Activated naive CD8-positive, alpha-beta T cell treated with anti-CD3 and anti-CD28 coated beads, Interleukin-2, amount 10 ng/mL, durations not matched to agents 7 days and 5 days (primary cell): ENCODE measurements at regions not wholly inside any gene's neighbourhood (a gene's known extent, or its start where the extent isn't known, plus 50 kb on each side); places are given as distances from the start of the nearest gene placed in this dataset.

Source experiments
- ATAC-seq: fragments of 150-1000 bp; cut with Tn5 transposase; one replicate; pipeline ENCODE4 v1.10.0; 2021; ENCODE audit warnings: low read depth, moderate library complexity
- POLR2A ChIA-PET: fragments of 350-600 bp; sonication (Branson Sonifier 250); formaldehyde crosslinking; loops from one replicate; lab custom pipeline; 2021; ENCODE audit warnings: antibody characterized with exemption; lab: Charles Lee
- DNase-seq: peaks from one replicate; pipeline ENCODE4 v3.0.0; 2021
- H3K27ac Mint-ChIP-seq: one replicate; pipeline ENCODE4 v1.8.0; 2022; ENCODE audit warnings: mild to moderate bottlenecking, mixed read lengths
- H3K27me3 Mint-ChIP-seq: one replicate; pipeline ENCODE4 v1.8.0; 2022; ENCODE audit warnings: mild to moderate bottlenecking, moderate library complexity, mixed read lengths
- H3K36me3 Mint-ChIP-seq: one replicate; pipeline ENCODE4 v1.8.0; 2021; ENCODE audit warnings: mild to moderate bottlenecking, mixed read lengths
- H3K4me1 Mint-ChIP-seq: one replicate; pipeline ENCODE4 v1.8.0; 2021; ENCODE audit warnings: mixed read lengths
- H3K4me3 Mint-ChIP-seq: one replicate; pipeline ENCODE4 v1.8.0; 2022; ENCODE audit warnings: mild to moderate bottlenecking, moderate library complexity, mixed read lengths
- H3K9me3 Mint-ChIP-seq: one replicate; pipeline ENCODE4 v1.8.0; 2021; ENCODE audit warnings: mixed read lengths

GRCh38 chr1:214833178-214833756, 230.3 kb downstream of the CENPF start:
- no peaks in the 10 kb centered on the region for H3K27me3 Mint-ChIP-seq

GRCh38 chr1:214837376-214837775, 234.4 kb downstream of the CENPF start:
- POLR2A ChIA-PET, result no interaction called here
- ATAC-seq, result no peak
- no peaks in the 10 kb centered on the region for H3K4me1 Mint-ChIP-seq
- no peaks in the 10 kb centered on the region for H3K27me3 Mint-ChIP-seq
- H3K9me3 Mint-ChIP-seq, result no peaks in the 10 kb centered on the region
- no peak for DNase-seq
- no peak overlapping the region for H3K27ac Mint-ChIP-seq
- no peak overlapping the region for H3K4me3 Mint-ChIP-seq
- H3K36me3 Mint-ChIP-seq, result no peaks in the 10 kb centered on the region

More at GRCh38 chr1:214833178-214833756, 230.3 kb downstream of the CENPF start:
- ATAC-seq (no peak), DNase-seq (no peak)
- Mint-ChIP-seq H3K9me3 (no peaks in the 10 kb centered on the region), H3K27ac (no peak overlapping the region), H3K4me1 (no peaks in the 10 kb centered on the region), H3K36me3 (no peaks in the 10 kb centered on the region), H3K4me3 (no peak overlapping the region)
- POLR2A ChIA-PET, result no interaction called here

- DNase-seq (no peak), ATAC-seq (no peak)
- Mint-ChIP-seq H3K36me3 (no peaks in the 10 kb centered on the region), H3K4me3 (no peak overlapping the region), H3K27ac (no peak overlapping the region), H3K4me1 (no peaks in the 10 kb centered on the region), H3K27me3 (no peaks in the 10 kb centered on the region), H3K9me3 (no peaks in the 10 kb centered on the region)
- POLR2A ChIA-PET, result no interaction called here
Observed at GRCh38 chr1:214838351-214838750, 235.4 kb downstream of the CENPF start.

GRCh38 chr1:214840356-214840755, 237.4 kb downstream of the CENPF start:
- no peaks in the 10 kb centered on the region for H3K9me3 Mint-ChIP-seq
- no peaks in the 10 kb centered on the region for H3K27me3 Mint-ChIP-seq
- POLR2A ChIA-PET, result no interaction called here
- no peak overlapping the region for H3K4me3 Mint-ChIP-seq
- ATAC-seq, result no peak
- no peak overlapping the region for H3K27ac Mint-ChIP-seq
- H3K4me1 Mint-ChIP-seq, result no peaks in the 10 kb centered on the region
- no peaks in the 10 kb centered on the region for H3K36me3 Mint-ChIP-seq
- DNase-seq, result no peak

GRCh38 chr1:214842856-214843255, 239.7 kb upstream of the KCNK2 start:
- H3K4me3 Mint-ChIP-seq, result no peak overlapping the region
- no peaks in the 10 kb centered on the region for H3K9me3 Mint-ChIP-seq
- H3K27ac Mint-ChIP-seq, result no peak overlapping the region
- no peak for DNase-seq
- no peaks in the 10 kb centered on the region for H3K36me3 Mint-ChIP-seq
- POLR2A ChIA-PET, result no interaction called here
- H3K4me1 Mint-ChIP-seq, result no peaks in the 10 kb centered on the region
- H3K27me3 Mint-ChIP-seq, result no peaks in the 10 kb centered on the region
- ATAC-seq, result no peak

GRCh38 chr1:214843281-214843680, 239.3 kb upstream of the KCNK2 start:
- no peaks in the 10 kb centered on the region for H3K36me3 Mint-ChIP-seq
- ATAC-seq (no peak), DNase-seq (no peak)
- POLR2A ChIA-PET, result no interaction called here
- H3K4me3 Mint-ChIP-seq, result no peak overlapping the region
- no peaks in the 10 kb centered on the region for H3K9me3 Mint-ChIP-seq
- no peaks in the 10 kb centered on the region for H3K4me1 Mint-ChIP-seq
- H3K27me3 Mint-ChIP-seq, result no peaks in the 10 kb centered on the region
- no peak overlapping the region for H3K27ac Mint-ChIP-seq

GRCh38 chr1:214844319-214844718, 238.2 kb upstream of the KCNK2 start:
- Mint-ChIP-seq H3K27ac (no peak overlapping the region), H3K4me1 (no peaks in the 10 kb centered on the region), H3K36me3 (no peaks in the 10 kb centered on the region), H3K9me3 (no peaks in the 10 kb centered on the region), H3K4me3 (no peak overlapping the region), H3K27me3 (no peaks in the 10 kb centered on the region)
- POLR2A ChIA-PET, result no interaction called here
- ATAC-seq, result no peak
- no peak for DNase-seq

- ATAC-seq (no peak), DNase-seq (no peak)
- Mint-ChIP-seq H3K4me1 (no peaks in the 10 kb centered on the region), H3K9me3 (peaks cover 2% of the 10 kb centered on the region), H3K27me3 (peaks cover 2% of the 10 kb centered on the region), H3K36me3 (no peaks in the 10 kb centered on the region), H3K27ac (no peak overlapping the region), H3K4me3 (no peak overlapping the region)
- POLR2A ChIA-PET, result no interaction called here
Observed at GRCh38 chr1:214846276-214846675, 236.3 kb upstream of the KCNK2 start.

GRCh38 chr1:214847071-214847810, 235.3 kb upstream of the KCNK2 start:
- Mint-ChIP-seq H3K27ac (no peak overlapping the region), H3K9me3 (peaks cover 2% of the 10 kb centered on the region), H3K4me3 (no peak overlapping the region), H3K4me1 (no peaks in the 10 kb centered on the region), H3K27me3 (peaks cover 2% of the 10 kb centered on the region), H3K36me3 (no peaks in the 10 kb centered on the region)
- no peak for ATAC-seq
- POLR2A ChIA-PET, result no interaction called here
- no peak for DNase-seq

- peaks cover 2% of the 10 kb centered on the region for H3K27me3 Mint-ChIP-seq
- POLR2A ChIA-PET, result no interaction called here
- no peaks in the 10 kb centered on the region for H3K4me1 Mint-ChIP-seq
- H3K36me3 Mint-ChIP-seq, result no peaks in the 10 kb centered on the region
- ATAC-seq (no peak), DNase-seq (no peak)
- H3K9me3 Mint-ChIP-seq, result peaks cover 2% of the 10 kb centered on the region
- H3K27ac Mint-ChIP-seq, result no peak overlapping the region
- H3K4me3 Mint-ChIP-seq, result no peak overlapping the region
Observed at GRCh38 chr1:214848101-214848500, 234.4 kb upstream of the KCNK2 start.

GRCh38 chr1:214850432-214851050, 232.0 kb upstream of the KCNK2 start:
- H3K27ac Mint-ChIP-seq, result no peak overlapping the region
- no peaks in the 10 kb centered on the region for H3K4me1 Mint-ChIP-seq
- no peak for ATAC-seq
- POLR2A ChIA-PET, result no interaction called here
- peaks cover 2% of the 10 kb centered on the region for H3K9me3 Mint-ChIP-seq
- no peak for DNase-seq
- no peak overlapping the region for H3K4me3 Mint-ChIP-seq
- H3K36me3 Mint-ChIP-seq, result no peaks in the 10 kb centered on the region
- H3K27me3 Mint-ChIP-seq, result peaks cover 2% of the 10 kb centered on the region

GRCh38 chr1:214853340-214853739, 229.2 kb upstream of the KCNK2 start:
- POLR2A ChIA-PET, result no interaction called here
- Mint-ChIP-seq H3K4me3 (no peak overlapping the region), H3K4me1 (no peaks in the 10 kb centered on the region), H3K9me3 (peaks cover 2% of the 10 kb centered on the region), H3K27ac (no peak overlapping the region), H3K27me3 (peaks cover 2% of the 10 kb centered on the region), H3K36me3 (no peaks in the 10 kb centered on the region)
- no peak for DNase-seq
- no peak for ATAC-seq

GRCh38 chr1:214854126-214854875, 228.2 kb upstream of the KCNK2 start:
- no peak overlapping the region for H3K27ac Mint-ChIP-seq
- no peaks in the 10 kb centered on the region for H3K4me1 Mint-ChIP-seq
- H3K27me3 Mint-ChIP-seq, result peaks cover 2% of the 10 kb centered on the region
- H3K4me3 Mint-ChIP-seq, result no peak overlapping the region
- ATAC-seq, result no peak
- H3K36me3 Mint-ChIP-seq, result no peaks in the 10 kb centered on the region
- no peak for DNase-seq
- peaks cover 2% of the 10 kb centered on the region for H3K9me3 Mint-ChIP-seq
- POLR2A ChIA-PET, result no interaction called here
